HG03565 (cell line): ENCODE measurements at regions not wholly inside any gene's neighbourhood (a gene's known extent, or its start where the extent isn't known, plus 50 kb on each side); places are given as distances from the start of the nearest gene placed in this dataset.
"Not testable (repeated sequence)": the region's sequence is repeated elsewhere in the genome, so short reads cannot be mapped to it uniquely, and the experiment has no call there.

Source experiments
- ATAC-seq: cut with Tn5 transposase; IDR thresholded peaks from one replicate; pipeline ENCODE4 v1.9.1; 2021; ENCODE audit warnings: mild to moderate bottlenecking, moderate library complexity; ENCODE audit not compliant: unreplicated experiment

GRCh38 chr3:75840160-75840559 is 54.8 kb upstream of the ZNF717 start:
- not testable (repeated sequence) for ATAC-seq

GRCh38 chr3:75850301-75851008 is 65.1 kb upstream of the ZNF717 start:
- ATAC-seq: not testable (repeated sequence)

- no peak for ATAC-seq
Measured at GRCh38 chr3:75863130-75863529, 77.8 kb upstream of the ZNF717 start.

DNA sequence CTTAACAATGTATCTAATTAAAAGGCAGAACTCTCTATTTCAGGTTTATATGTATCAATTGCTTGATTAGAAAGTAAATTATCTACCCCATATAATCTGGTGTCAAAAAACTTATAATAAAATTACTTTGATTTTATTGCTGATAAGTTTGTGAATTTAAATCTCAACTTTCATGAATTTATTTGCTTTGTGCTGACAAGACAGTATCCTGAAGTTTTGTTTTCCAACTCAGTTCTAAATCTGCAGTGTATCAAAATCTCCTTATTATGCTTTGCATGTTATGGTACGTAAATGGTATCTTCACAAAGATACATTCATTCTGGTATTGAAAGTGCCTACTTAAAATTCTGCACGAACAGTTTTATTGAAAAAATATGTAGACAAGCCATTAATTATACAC is 78.5 kb upstream of the ZNF717 start:
- no peak for ATAC-seq

- ATAC-seq: not testable (repeated sequence)
Measured at GRCh38 chr3:75883719-75884118, 98.4 kb upstream of the ZNF717 start.

- ATAC-seq: no peak
Measured at GRCh38 chr3:75886971-75887526, 101.7 kb upstream of the ZNF717 start.

- ATAC-seq: no peak
Measured at GRCh38 chr3:75894234-75894633, 108.9 kb upstream of the ZNF717 start.

GRCh38 chr3:75896265-75896664 is 110.9 kb upstream of the ZNF717 start:
- no peak for ATAC-seq

DNA sequence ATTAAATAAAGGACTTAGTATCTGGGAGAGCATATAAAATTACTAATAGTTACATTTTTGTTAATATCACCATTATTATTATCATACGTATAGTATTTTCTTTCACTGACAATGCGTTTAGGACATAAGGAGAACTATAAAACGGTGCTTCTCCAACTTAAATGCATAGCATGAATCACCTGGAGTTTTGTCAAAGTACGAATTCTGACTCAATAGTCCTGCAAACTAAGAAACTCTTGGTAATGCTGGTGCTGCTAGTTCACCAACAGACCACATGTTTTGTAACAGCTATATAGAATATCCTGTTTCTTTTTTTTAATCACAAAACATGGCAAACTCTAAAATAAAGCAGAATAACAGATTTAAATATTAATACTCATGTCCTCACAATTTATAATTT is 116.1 kb upstream of the ZNF717 start:
- not testable (repeated sequence) for ATAC-seq

GRCh38 chr3:75906555-75907112 is 121.3 kb upstream of the ZNF717 start:
- no peak for ATAC-seq

GRCh38 chr3:75913800-75914350 is 128.5 kb upstream of the ZNF717 start:
- ATAC-seq: no peak

- not testable (repeated sequence) for ATAC-seq
Measured at GRCh38 chr3:75914741-75915140, 129.4 kb upstream of the ZNF717 start.

DNA sequence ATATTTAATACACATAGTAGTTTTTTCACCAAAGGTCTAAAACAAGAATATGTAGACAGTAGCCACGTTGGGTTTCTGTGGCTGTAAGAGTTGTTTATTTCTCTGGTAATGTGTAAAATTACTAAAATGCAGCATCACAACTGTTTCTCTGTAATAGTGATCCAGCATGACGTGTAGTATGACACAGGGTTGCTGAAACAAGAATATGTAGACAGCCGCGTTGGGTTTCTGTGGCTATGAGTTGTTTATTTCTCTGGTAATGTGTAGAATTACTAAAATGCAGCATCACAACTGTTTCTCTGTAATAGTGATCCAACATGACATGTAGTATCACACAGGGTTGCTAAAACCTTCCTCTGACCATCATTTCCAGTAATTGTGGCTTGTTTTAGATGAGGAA is 153.6 kb upstream of the ZNF717 start:
- ATAC-seq: no peak

GRCh38 chr3:75951941-75952340 is 166.6 kb upstream of the ZNF717 start:
- no peak for ATAC-seq

- not testable (repeated sequence) for ATAC-seq
Measured at GRCh38 chr3:75960031-75960430, 174.7 kb upstream of the ZNF717 start.

DNA sequence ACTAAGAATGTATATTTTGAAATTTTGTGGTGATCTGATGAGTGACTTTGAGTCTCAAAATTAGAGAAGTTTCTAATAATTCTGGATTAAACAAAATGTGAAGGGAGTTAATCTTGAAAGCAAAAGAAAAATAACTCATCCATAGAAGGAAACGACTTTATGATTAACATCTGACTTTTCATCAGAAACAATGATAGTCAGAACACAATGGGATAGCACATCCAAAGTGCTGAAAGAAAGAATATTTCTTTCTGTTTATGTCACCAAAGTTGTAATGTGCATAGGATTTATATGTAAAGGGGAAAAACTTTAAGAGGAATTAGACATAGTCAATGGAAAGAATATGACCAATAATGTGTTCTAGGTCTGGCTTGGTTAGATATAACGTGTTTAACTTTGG is 176.7 kb upstream of the ZNF717 start:
- not testable (repeated sequence) for ATAC-seq

DNA sequence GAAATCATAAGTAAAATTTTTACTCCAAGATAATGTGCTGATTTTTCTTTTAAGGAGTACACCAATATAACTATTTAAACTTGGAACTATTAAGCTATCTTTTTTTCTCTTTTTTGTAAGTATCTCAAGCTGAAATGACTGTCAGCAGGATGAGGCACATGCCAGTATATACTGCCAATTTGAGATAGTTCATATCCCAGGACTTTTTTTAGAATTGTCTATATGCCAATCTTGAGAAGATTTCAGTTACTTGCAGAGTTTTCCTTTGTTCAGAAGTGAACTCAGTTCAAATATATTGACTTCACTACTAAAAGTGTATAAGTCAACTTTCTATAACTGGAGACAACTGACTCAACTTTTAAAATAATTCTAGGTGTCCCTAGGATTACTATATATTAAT is 181.7 kb upstream of the ZNF717 start:
- no peak for ATAC-seq

GRCh38 chr3:75978686-75979085 is 193.3 kb upstream of the ZNF717 start:
- ATAC-seq: no peak

DNA sequence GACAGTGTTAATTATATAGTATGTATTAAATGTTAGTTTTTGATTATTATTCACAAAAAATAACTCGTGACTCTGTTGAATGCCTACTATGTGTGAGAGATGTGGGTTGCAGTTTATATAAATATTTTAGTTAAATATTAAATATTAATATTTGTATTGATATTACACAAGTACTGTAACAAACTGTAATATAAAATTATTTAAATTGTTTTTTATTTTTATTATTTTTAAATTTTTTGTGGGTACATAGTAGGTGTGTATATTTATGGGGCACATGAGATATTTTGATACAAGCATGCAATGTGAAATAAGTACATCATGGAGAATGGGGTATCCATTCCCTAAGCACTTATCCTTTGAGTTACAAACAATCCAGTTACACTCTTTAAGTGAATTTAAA is 196.1 kb upstream of the ZNF717 start:
- no peak for ATAC-seq

DNA sequence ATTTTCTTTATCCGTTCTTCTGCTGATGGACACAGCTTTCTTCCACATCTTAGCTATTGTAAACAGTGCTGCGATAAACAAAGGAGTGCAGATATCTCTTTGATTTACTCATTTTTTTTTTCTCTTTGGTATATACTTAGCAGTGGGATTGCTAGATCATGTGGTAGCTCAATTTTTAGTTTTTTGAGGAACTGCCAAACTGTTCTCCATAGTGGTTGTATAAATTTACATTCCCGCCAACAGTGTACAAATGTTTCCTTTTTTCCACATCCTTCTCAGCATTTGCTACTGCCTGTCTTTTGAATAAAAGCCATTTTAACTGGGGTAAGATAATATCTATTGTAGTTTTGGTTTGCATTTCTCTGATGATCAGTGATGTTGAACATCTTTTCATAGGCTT is 196.8 kb upstream of the ZNF717 start:
- no peak for ATAC-seq

DNA sequence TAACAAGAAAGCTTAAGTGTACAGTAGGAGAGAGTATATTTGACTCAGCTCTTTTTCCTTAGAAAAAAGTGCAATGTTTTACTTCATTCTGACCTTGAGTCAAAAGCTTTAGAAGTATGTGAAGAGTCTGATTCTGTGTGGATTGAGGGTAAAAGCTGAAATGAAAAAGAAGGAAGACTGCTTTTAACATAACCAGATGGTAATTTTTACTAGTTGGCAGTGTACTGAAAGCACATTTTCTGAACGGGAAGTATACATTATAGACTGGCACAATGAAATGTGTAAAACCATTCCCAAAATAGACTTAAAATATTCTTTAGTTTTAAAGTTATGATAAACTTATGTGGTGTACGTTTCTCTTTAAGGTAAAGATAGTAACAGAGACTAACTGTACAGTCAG is 197.8 kb upstream of the ZNF717 start:
- no peak for ATAC-seq

- ATAC-seq: no peak
Measured at GRCh38 chr3:75983609-75984290, 198.4 kb upstream of the ZNF717 start.
